Endothelial cell of umbilical vein (primary cell): ENCODE measurements at regions not wholly inside any gene's neighbourhood (a gene's known extent, or its start where the extent isn't known, plus 50 kb on each side); places are given as distances from the start of the nearest gene placed in this dataset.

ENCODE experiments used
- BruUV-seq: library from RNA; stranded (reverse); fragments of 400-500 nt; replicated peaks from 2 replicates; lab custom pipeline; 2021; lab: Mats Ljungman, UMichigan
- CTCF ChIA-PET: fragments of 300-600, 350-600 bp; sonication (Branson Sonifier 250); formaldehyde crosslinking; loops from one replicate; lab custom pipeline; 2021; ENCODE audit warnings: antibody characterized with exemption, inconsistent platforms; lab: Charles Lee
- POLR2A ChIA-PET: fragments of 300-600, 350-600 bp; sonication (Branson Sonifier 250); formaldehyde crosslinking; loops from one replicate; lab custom pipeline; 2021; ENCODE audit warnings: antibody characterized with exemption, inconsistent platforms; lab: Charles Lee
- DNase-seq: peaks from one replicate; pipeline ENCODE4 v3.0.0-alpha.2; 2011; ENCODE audit warnings: low read depth, low spot score
- FAIRE-seq: peaks from 2 replicates; lab custom pipeline; 2011; peaks lifted over from hg19 to GRCh38; lab: Jason Lieb, UNC
- H2AFZ ChIP-seq: 2 replicates; pipeline ENCODE4 v1.6.0; 2012; ENCODE audit warnings: low read depth, low read length, control low read depth, inconsistent platforms
- H3K27ac ChIP-seq: 2 replicates; pipeline ENCODE4 v1.5.1; 2011; ENCODE audit warnings: low read depth, mild to moderate bottlenecking, control low read depth, low read length, moderate library complexity; ENCODE audit not compliant: insufficient read depth
- H3K27me3 ChIP-seq, 2 experiments: 2 replicates each; pipeline versions ENCODE4 v1.6.0 to v1.6.1; 2011; ENCODE audit warnings: low read length in 2 of 2, mixed read lengths in 1 of 2; ENCODE audit not compliant: control insufficient read depth in 2 of 2, insufficient read depth in 2 of 2
- H3K36me3 ChIP-seq, 2 experiments: 2 replicates in 1 of 2; 3 replicates in 1 of 2; pipeline ENCODE4 v1.5.1; 2011; ENCODE audit warnings: low read length in 2 of 2, mild to moderate bottlenecking in 1 of 2, moderate library complexity in 1 of 2; ENCODE audit not compliant: control insufficient read depth in 2 of 2, insufficient read depth in 2 of 2; ENCODE audit errors: extremely low read depth in 1 of 2
- H3K4me1 ChIP-seq: 3 replicates; pipeline ENCODE4 v1.5.1; 2011; ENCODE audit warnings: mild to moderate bottlenecking, low read length; ENCODE audit not compliant: control insufficient read depth, insufficient read depth; ENCODE audit errors: extremely low read depth
- H3K4me2 ChIP-seq: 2 replicates; pipeline ENCODE4 v1.6.1; 2011; ENCODE audit warnings: low read length, control low read depth, mixed read lengths; ENCODE audit not compliant: insufficient read depth
- H3K4me3 ChIP-seq, 3 experiments: fragments of 200-600 bp in 1 of 3; sonication (generic), shearing (Covaris generic) in 1 of 3; replicated peaks in 1 of 3; 2 replicates each; pipeline ENCODE4 v1.5.1; 2011 to 2016; ENCODE audit warnings: control low read depth in 3 of 3, low read length in 3 of 3, mild to moderate bottlenecking in 2 of 3, inconsistent platforms in 1 of 3, low read depth in 1 of 3, moderate library complexity in 1 of 3; ENCODE audit not compliant: insufficient read depth in 1 of 3
- H3K79me2 ChIP-seq: 2 replicates; pipeline ENCODE4 v1.6.0; 2012; ENCODE audit warnings: low read length, inconsistent platforms; ENCODE audit not compliant: control insufficient read depth, insufficient read depth
- H3K9ac ChIP-seq: replicated peaks from 2 replicates; pipeline ENCODE3; 2011; ENCODE audit warnings: low read length, control low read depth; ENCODE audit not compliant: insufficient read depth; ENCODE audit errors: extremely low read depth
- H3K9me1 ChIP-seq: replicated peaks from 3 replicates; pipeline ENCODE4 v1.6.0; 2011; ENCODE audit warnings: mild to moderate bottlenecking, low read length; ENCODE audit not compliant: control insufficient read depth, insufficient read depth; ENCODE audit errors: extremely low read depth
- H3K9me3 ChIP-seq: replicated peaks from 2 replicates; pipeline ENCODE4 v1.5.1; 2012; ENCODE audit warnings: low read length, inconsistent platforms; ENCODE audit not compliant: control insufficient read depth, insufficient read depth
- H4K20me1 ChIP-seq: replicated peaks from 2 replicates; pipeline ENCODE3; 2011; ENCODE audit warnings: mild to moderate bottlenecking, low read length; ENCODE audit not compliant: control insufficient read depth, insufficient read depth; ENCODE audit errors: extremely low read depth
- EZH2 ChIP-seq: IDR thresholded peaks from 2 replicates; pipeline ENCODE4 v1.6.1; 2012; ENCODE audit warnings: borderline replicate concordance, low read depth, mild to moderate bottlenecking, moderate library complexity, low read length, inconsistent platforms; ENCODE audit not compliant: severe bottlenecking
- FOS ChIP-seq: IDR thresholded peaks from 2 replicates; pipeline ENCODE4 v1.6.1; 2011; ENCODE audit warnings: mild to moderate bottlenecking, low read length, moderate library complexity, borderline replicate concordance; ENCODE audit not compliant: insufficient read depth
- GATA2 ChIP-seq: IDR thresholded peaks from 2 replicates; pipeline ENCODE4 v1.7.0; 2011; ENCODE audit warnings: low read depth, mild to moderate bottlenecking, moderate library complexity, mixed read lengths, low read length; ENCODE audit not compliant: insufficient read length, insufficient read depth
- JUN ChIP-seq: IDR thresholded peaks from 2 replicates; pipeline ENCODE4 v1.6.1; 2011; ENCODE audit warnings: borderline replicate concordance, low read depth; ENCODE audit not compliant: insufficient read length, insufficient read depth
- MYC ChIP-seq: IDR thresholded peaks from one replicate; pipeline ENCODE4 v1.6.1; 2011; ENCODE audit warnings: mild to moderate bottlenecking, low read depth, low read length
- POLR2A ChIP-seq: IDR thresholded peaks from 2 replicates; pipeline ENCODE4 v1.6.1; 2012; ENCODE audit warnings: low read depth, mild to moderate bottlenecking, control low read depth, low read length
- POLR2AphosphoS5 ChIP-seq: IDR thresholded peaks from 2 replicates; pipeline ENCODE4 v1.6.1; 2012; ENCODE audit warnings: low read depth, mild to moderate bottlenecking, control low read depth, low read length, moderate library complexity; ENCODE audit not compliant: insufficient read depth
- dilution Hi-C: fragments of 300-500 bp; cut with MboI; formaldehyde crosslinking; loops from one replicate; pipeline ENCODE4 v1.15.0; 2019; ENCODE audit warnings: low sequenced_read_pairs; ENCODE audit not compliant: extremely low pct_ligation_motif_present
- intact Hi-C: fragments of 100-400 bp; cut with micrococcal nuclease; formaldehyde crosslinking; loops from one replicate; pipeline ENCODE4 v1.10.0; 2022
- TF ChIP-seq, protein P1 (sequence below), 2 donors: IDR thresholded peaks; 1 replicate in 1 of 2; 2 replicates in 1 of 2; pipeline ENCODE4 v1.5.1; 2011; ENCODE audit warnings: low read length in 2 of 2, mild to moderate bottlenecking in 2 of 2, moderate library complexity in 2 of 2, control low read depth in 1 of 2, inconsistent platforms in 1 of 2, low read depth in 1 of 2; ENCODE audit not compliant: insufficient read depth in 1 of 2; ENCODE audit errors: extremely low read depth in 1 of 2
- TF ChIP-seq, protein P2 (sequence below): IDR thresholded peaks from 2 replicates; pipeline ENCODE4 v1.6.1; 2011; ENCODE audit not compliant: insufficient read depth, insufficient read length

DNA sequence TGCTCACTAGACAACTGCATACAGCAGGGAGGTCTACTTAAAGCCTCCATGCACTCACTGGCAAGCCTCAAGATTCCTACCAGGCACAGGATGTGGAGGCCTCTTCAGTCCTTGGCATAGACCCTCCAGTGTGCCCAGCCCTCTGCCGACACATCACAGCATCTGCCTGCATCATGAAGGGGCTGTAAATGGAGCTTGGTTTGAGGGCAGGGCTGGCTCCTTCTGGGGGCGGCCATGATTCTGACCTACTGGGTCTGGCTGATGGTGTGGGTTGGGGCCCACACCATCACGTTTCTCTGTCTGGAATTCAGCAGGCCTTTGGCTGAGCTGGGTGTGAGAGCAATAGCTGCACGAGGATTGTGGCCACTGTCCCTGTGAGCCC is 84.9 kb upstream of the SHB start:
- Histone ChIP-seq H2AFZ (no peak overlapping the region), H3K27ac (no peak overlapping the region), H3K36me3 (no peaks in the 10 kb centered on the region), H3K4me2 (no peak overlapping the region), H3K79me2 (no peaks in the 10 kb centered on the region), H4K20me1 (no peaks in the 10 kb centered on the region), H3K9ac (no peak overlapping the region), H3K4me3 (no peak overlapping the region), H3K9me3 (no peaks in the 10 kb centered on the region), H3K9me1 (no peaks in the 10 kb centered on the region), H3K4me1 (no peaks in the 10 kb centered on the region), H3K27me3 (peaks cover 3 to 8% of the 10 kb centered on the region in 2 experiments)
- no peak for TF ChIP-seq GATA2
- no peak for TF ChIP-seq EZH2
- no peak for TF ChIP-seq JUN
- no peak for TF ChIP-seq POLR2A
- TF ChIP-seq, protein P1, sequence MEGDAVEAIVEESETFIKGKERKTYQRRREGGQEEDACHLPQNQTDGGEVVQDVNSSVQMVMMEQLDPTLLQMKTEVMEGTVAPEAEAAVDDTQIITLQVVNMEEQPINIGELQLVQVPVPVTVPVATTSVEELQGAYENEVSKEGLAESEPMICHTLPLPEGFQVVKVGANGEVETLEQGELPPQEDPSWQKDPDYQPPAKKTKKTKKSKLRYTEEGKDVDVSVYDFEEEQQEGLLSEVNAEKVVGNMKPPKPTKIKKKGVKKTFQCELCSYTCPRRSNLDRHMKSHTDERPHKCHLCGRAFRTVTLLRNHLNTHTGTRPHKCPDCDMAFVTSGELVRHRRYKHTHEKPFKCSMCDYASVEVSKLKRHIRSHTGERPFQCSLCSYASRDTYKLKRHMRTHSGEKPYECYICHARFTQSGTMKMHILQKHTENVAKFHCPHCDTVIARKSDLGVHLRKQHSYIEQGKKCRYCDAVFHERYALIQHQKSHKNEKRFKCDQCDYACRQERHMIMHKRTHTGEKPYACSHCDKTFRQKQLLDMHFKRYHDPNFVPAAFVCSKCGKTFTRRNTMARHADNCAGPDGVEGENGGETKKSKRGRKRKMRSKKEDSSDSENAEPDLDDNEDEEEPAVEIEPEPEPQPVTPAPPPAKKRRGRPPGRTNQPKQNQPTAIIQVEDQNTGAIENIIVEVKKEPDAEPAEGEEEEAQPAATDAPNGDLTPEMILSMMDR (IDR thresholded peaks at IDR 0.05; ENCODE audit: extremely low read depth in 1 of 2, insufficient read depth in 1 of 2, low read depth in 1 of 2, low read length in 2 of 2), result no peak
- TF ChIP-seq, protein P2, sequence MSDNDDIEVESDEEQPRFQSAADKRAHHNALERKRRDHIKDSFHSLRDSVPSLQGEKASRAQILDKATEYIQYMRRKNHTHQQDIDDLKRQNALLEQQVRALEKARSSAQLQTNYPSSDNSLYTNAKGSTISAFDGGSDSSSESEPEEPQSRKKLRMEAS, result no peak
- TF ChIP-seq FOS, result no peak
- TF ChIP-seq POLR2AphosphoS5, result no peak
- no peak for TF ChIP-seq MYC
- DNase-seq, result no peak
- ChIA-PET CTCF (interaction anchor here (1.5 to 4.6 kb wide), 2 partner anchors 66 to 240 kb away, joined by 7 to 17 read pairs; no protein-coding TSS in a partner anchor), POLR2A (no interaction called here)
- no TSS peak for BruUV-seq
- intact Hi-C loops, result no loop called here
- no peak for FAIRE-seq
- dilution Hi-C loops, result no loop called here
